ENCODE measurements at regions not wholly inside any gene's neighbourhood (a gene's known extent, or its start where the extent isn't known, plus 50 kb on each side); places are given as distances from the start of the nearest gene placed in this dataset.

DNA sequence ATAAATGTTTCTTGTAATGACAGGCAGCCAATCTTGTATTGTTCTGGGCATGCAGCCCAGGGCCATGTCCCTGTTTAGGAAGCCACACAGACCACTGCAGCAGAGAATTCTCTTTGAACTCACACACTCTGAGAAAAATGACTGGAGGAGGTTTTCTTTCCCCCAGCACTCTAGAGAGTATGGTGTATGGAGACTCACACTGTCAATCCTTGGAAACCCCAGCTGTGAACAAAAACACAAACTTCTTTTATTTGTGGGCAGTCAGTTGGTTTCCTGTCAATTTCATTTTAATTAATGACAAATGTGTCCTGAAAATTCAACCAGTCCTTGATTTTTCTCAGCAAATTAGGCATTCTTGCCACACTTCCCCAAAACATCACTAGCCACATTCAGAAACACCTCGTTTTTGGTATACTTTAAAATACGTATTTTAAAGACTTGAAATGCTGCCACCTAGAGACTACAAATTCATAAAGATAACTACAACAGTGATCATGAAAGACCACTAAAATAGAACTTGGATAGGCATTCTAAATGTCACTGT lies 52.9 kb upstream of the UFL1 start:
- no peaks in the 10 kb centered on the region for H3K4me1 ChIP-seq
- intact Hi-C loops (cut with micrococcal nuclease): no loop called here
- no peaks in the 10 kb centered on the region for H3K27me3 ChIP-seq (ENCODE audit: low read depth)
- no peak overlapping the region for H3K27ac ChIP-seq (replicated peaks)
- TF ChIP-seq, protein P1, sequence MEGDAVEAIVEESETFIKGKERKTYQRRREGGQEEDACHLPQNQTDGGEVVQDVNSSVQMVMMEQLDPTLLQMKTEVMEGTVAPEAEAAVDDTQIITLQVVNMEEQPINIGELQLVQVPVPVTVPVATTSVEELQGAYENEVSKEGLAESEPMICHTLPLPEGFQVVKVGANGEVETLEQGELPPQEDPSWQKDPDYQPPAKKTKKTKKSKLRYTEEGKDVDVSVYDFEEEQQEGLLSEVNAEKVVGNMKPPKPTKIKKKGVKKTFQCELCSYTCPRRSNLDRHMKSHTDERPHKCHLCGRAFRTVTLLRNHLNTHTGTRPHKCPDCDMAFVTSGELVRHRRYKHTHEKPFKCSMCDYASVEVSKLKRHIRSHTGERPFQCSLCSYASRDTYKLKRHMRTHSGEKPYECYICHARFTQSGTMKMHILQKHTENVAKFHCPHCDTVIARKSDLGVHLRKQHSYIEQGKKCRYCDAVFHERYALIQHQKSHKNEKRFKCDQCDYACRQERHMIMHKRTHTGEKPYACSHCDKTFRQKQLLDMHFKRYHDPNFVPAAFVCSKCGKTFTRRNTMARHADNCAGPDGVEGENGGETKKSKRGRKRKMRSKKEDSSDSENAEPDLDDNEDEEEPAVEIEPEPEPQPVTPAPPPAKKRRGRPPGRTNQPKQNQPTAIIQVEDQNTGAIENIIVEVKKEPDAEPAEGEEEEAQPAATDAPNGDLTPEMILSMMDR (IDR thresholded peaks at IDR 0.05; ENCODE audit: borderline replicate concordance): no peak
- DNase-seq: no peak
- no peak overlapping the region for H3K4me3 ChIP-seq
- H3K36me3 ChIP-seq: no peaks in the 10 kb centered on the region
- H3K9me3 ChIP-seq (replicated peaks): peaks cover 8% of the 10 kb centered on the region

DNA sequence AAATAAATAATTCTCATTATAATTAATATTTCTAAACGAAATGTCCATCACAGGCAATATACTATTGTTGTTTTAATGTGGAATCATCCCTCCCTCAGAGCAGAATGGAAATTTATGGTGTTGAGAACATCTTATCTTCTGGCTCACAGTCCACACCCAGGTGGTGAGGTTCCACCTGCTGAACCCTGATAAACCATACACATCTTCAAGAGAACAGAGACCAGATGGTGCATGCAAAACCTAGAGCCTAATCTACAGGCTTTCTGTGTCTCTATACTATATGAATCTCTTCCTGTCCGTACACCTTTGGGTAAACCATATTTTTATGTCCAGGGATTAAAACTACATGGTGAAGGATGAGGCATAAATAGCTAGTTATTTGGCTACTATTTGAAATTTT lies 52.3 kb upstream of the UFL1 start:
- H3K4me1 ChIP-seq: no peaks in the 10 kb centered on the region
- no peak for DNase-seq
- intact Hi-C loops (cut with micrococcal nuclease): no loop called here
- H3K27me3 ChIP-seq (ENCODE audit: low read depth): no peaks in the 10 kb centered on the region
- H3K9me3 ChIP-seq (replicated peaks): peaks cover 9% of the 10 kb centered on the region
- H3K27ac ChIP-seq (replicated peaks): no peak overlapping the region
- no peak overlapping the region for H3K4me3 ChIP-seq
- TF ChIP-seq, protein P1 (IDR thresholded peaks at IDR 0.05; ENCODE audit: borderline replicate concordance): no peak
- no peaks in the 10 kb centered on the region for H3K36me3 ChIP-seq

DNA sequence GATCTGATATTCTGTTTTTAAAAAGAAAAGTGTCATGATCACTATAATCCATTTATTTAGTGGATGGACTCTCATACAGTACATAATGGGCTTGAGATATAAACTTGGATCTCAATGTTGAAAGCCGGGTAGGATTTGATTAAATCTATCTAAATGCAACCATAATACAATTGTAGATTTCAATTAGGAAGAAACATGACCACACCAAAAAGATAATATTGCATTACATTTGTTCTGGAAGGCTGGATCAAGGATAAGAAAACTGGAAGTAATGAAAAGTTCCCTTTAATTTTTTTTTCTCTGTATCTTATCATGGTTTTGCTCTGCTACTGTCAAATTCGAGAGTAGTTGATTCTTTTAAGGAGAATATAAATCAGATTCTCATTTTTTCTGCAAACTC lies 51.3 kb upstream of the UFL1 start:
- Histone ChIP-seq H3K36me3 (no peaks in the 10 kb centered on the region), H3K27ac (replicated peaks) (no peak overlapping the region), H3K4me3 (no peak overlapping the region), H3K9me3 (replicated peaks) (peaks cover 14% of the 10 kb centered on the region), H3K4me1 (no peaks in the 10 kb centered on the region), H3K27me3 (ENCODE audit: low read depth) (no peaks in the 10 kb centered on the region)
- intact Hi-C loops (cut with micrococcal nuclease): no loop called here
- no peak for DNase-seq
- TF ChIP-seq, protein P1 (IDR thresholded peaks at IDR 0.05; ENCODE audit: borderline replicate concordance): no peak
